Stimulated activated CD4-positive, alpha-beta T cell treated with anti-CD3 and anti-CD28 coated beads, Interleukin-12 subunit alpha, Interleukin-12 subunit beta, amount 100 ng/mL, for 4 hours (primary cell): ENCODE measurements at regions not wholly inside any gene's neighbourhood (a gene's known extent, or its start where the extent isn't known, plus 50 kb on each side); places are given as distances from the start of the nearest gene placed in this dataset.
"Not testable (repeated sequence)": the region's sequence is repeated elsewhere in the genome, so short reads cannot be mapped to it uniquely, and the experiment has no call there.

Source experiments
- DNase-seq: peaks from one replicate; pipeline ENCODE4 v3.0.0-alpha.2; 2020

GRCh38 chr6:164690241-164690640, 619.2 kb downstream of the C6orf118 start:
- no peak for DNase-seq

- no peak for DNase-seq
Observed at GRCh38 chr6:164665328-164665727, 644.1 kb downstream of the C6orf118 start.

GRCh38 chr6:164663634-164664033, 645.8 kb downstream of the C6orf118 start:
- DNase-seq, result no peak

GRCh38 chr6:164661716-164662115, 647.7 kb downstream of the C6orf118 start:
- no peak for DNase-seq

GRCh38 chr6:164660781-164661180, 648.6 kb downstream of the C6orf118 start:
- no peak for DNase-seq

GRCh38 chr6:164640956-164641355, 668.4 kb downstream of the C6orf118 start:
- DNase-seq, result no peak

GRCh38 chr6:164628302-164628931, 681.0 kb downstream of the C6orf118 start:
- DNase-seq, result no peak

- no peak for DNase-seq
Observed at GRCh38 chr6:164616917-164617524, 692.4 kb downstream of the C6orf118 start.

GRCh38 chr6:164612751-164613150, 696.7 kb downstream of the C6orf118 start:
- no peak for DNase-seq

- DNase-seq, result not testable (repeated sequence)
Observed at GRCh38 chr6:164610859-164611258, 698.5 kb downstream of the C6orf118 start.

- DNase-seq, result not testable (repeated sequence)
Observed at GRCh38 chr6:164602415-164602814, 707.0 kb downstream of the C6orf118 start.

- DNase-seq, result no peak
Observed at GRCh38 chr6:164581563-164581962, 727.8 kb downstream of the C6orf118 start.

- no peak for DNase-seq
Observed at GRCh38 chr6:164579035-164579434, 730.4 kb downstream of the C6orf118 start.

GRCh38 chr6:164578616-164579015, 730.8 kb downstream of the C6orf118 start:
- DNase-seq, result no peak

- DNase-seq, result no peak
Observed at GRCh38 chr6:164570801-164571200, 738.6 kb downstream of the C6orf118 start.

GRCh38 chr6:164569509-164569908, 739.9 kb downstream of the C6orf118 start:
- no peak for DNase-seq

GRCh38 chr6:164563924-164564323, 745.5 kb downstream of the C6orf118 start:
- DNase-seq, result no peak

GRCh38 chr6:164561656-164562055, 747.7 kb downstream of the C6orf118 start:
- DNase-seq, result no peak

- DNase-seq, result no peak
Observed at GRCh38 chr6:164554700-164555476, 754.5 kb downstream of the C6orf118 start.

- no peak for DNase-seq
Observed at GRCh38 chr6:164554226-164554625, 755.2 kb downstream of the C6orf118 start.

- DNase-seq, result no peak
Observed at GRCh38 chr6:164551706-164552105, 757.7 kb downstream of the C6orf118 start.

- DNase-seq, result no peak
Observed at GRCh38 chr6:164547076-164547475, 762.3 kb downstream of the C6orf118 start.

GRCh38 chr6:164546263-164546662, 763.1 kb downstream of the C6orf118 start:
- DNase-seq, result no peak
